ENCODE measurements at regions not wholly inside any gene's neighbourhood (a gene's known extent, or its start where the extent isn't known, plus 50 kb on each side); places are given as distances from the start of the nearest gene placed in this dataset.

DNA sequence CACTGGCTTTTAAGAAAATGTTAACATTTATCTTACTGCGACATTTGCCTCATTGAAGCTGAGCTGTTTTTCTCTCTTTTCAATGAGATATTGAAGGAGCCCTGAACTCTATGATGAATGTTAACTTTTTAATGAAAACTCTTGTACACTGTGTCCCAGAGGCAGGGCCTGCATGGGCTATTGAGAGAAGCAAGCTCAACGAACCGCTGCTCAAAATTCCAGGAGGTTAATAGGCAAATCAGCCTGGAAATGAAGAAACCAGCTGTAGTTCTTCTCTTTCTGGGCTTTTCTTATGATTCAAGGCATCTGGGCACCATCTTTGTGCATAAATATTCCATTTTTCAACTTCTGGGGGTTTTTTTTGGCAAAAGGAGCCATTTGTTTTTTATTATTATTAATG is 168.4 kb upstream of the NPVF start:
- Histone ChIP-seq H3K4me1 (ENCODE audit: control insufficient read depth, extremely low read depth, insufficient read depth, low read length) (no peaks in the 10 kb centered on the region), H3K79me2 (ENCODE audit: control insufficient read depth, insufficient read depth, low read length) (no peaks in the 10 kb centered on the region), H2AFZ (ENCODE audit: low read length) (no peak overlapping the region), H3K4me2 (ENCODE audit: extremely low read depth, insufficient read depth, low read length) (no peak overlapping the region), H3K9ac (ENCODE audit: insufficient read depth, low read length) (no peak overlapping the region), H4K20me1 (ENCODE audit: control insufficient read depth, extremely low read depth, insufficient read depth, low read length) (no peaks in the 10 kb centered on the region), H3K36me3 (ENCODE audit: control insufficient read depth, insufficient read depth, low read length) (no peaks in the 10 kb centered on the region), H3K27me3 (ENCODE audit: control insufficient read depth, insufficient read depth, low read length) (no peaks in the 10 kb centered on the region), H3K9me3 (ENCODE audit: control insufficient read depth, insufficient read depth, low read depth, low read length) (no peaks in the 10 kb centered on the region), H3K27ac (ENCODE audit: insufficient read depth, low read length) (no peak overlapping the region), H3K4me3 (replicated peaks in 1 of 4; ENCODE audit: control extremely low read depth in 1 of 4, insufficient read depth in 1 of 4, low read depth in 3 of 4, low read length in 4 of 4) (no peak overlapping the region)
- TF ChIP-seq, protein P1, sequence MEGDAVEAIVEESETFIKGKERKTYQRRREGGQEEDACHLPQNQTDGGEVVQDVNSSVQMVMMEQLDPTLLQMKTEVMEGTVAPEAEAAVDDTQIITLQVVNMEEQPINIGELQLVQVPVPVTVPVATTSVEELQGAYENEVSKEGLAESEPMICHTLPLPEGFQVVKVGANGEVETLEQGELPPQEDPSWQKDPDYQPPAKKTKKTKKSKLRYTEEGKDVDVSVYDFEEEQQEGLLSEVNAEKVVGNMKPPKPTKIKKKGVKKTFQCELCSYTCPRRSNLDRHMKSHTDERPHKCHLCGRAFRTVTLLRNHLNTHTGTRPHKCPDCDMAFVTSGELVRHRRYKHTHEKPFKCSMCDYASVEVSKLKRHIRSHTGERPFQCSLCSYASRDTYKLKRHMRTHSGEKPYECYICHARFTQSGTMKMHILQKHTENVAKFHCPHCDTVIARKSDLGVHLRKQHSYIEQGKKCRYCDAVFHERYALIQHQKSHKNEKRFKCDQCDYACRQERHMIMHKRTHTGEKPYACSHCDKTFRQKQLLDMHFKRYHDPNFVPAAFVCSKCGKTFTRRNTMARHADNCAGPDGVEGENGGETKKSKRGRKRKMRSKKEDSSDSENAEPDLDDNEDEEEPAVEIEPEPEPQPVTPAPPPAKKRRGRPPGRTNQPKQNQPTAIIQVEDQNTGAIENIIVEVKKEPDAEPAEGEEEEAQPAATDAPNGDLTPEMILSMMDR (conservative IDR thresholded peaks at IDR 0.05 in 1 of 2, IDR thresholded peaks at IDR 0.05 in 1 of 2; ENCODE audit: low read depth in 1 of 2, low read length in 2 of 2), result no peak
- no peak for TF ChIP-seq EZH2 (IDR thresholded peaks at IDR 0.05; ENCODE audit: low read length, missing control alignments)
- no peak for DNase-seq (ENCODE audit: low read depth in 2 of 2)

DNA sequence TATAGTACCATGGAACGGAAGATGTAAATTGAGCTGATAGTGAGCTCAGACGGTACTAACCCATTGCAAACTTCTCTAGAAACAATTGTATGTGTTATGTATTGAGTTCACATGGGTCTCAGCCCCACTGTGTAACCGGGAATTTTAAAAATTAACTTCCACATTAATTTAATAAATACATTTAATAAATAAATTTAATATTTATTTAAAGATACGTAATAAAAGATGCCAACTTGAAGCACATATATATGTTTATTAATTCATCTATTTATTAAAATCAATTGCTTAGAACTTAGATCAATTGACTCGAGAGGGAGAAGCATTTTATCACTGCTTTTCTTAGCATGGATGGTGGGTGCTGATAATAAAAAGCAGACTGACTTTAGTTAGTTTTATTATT is 170.1 kb upstream of the NPVF start:
- no peak for DNase-seq (ENCODE audit: low read depth in 2 of 2)
- Histone ChIP-seq H3K27ac (ENCODE audit: insufficient read depth, low read length) (no peak overlapping the region), H4K20me1 (ENCODE audit: control insufficient read depth, extremely low read depth, insufficient read depth, low read length) (no peaks in the 10 kb centered on the region), H2AFZ (ENCODE audit: low read length) (no peak overlapping the region), H3K4me2 (ENCODE audit: extremely low read depth, insufficient read depth, low read length) (no peak overlapping the region), H3K4me3 (replicated peaks in 1 of 4; ENCODE audit: control extremely low read depth in 1 of 4, insufficient read depth in 1 of 4, low read depth in 3 of 4, low read length in 4 of 4) (no peak overlapping the region), H3K4me1 (ENCODE audit: control insufficient read depth, extremely low read depth, insufficient read depth, low read length) (no peaks in the 10 kb centered on the region), H3K36me3 (ENCODE audit: control insufficient read depth, insufficient read depth, low read length) (no peaks in the 10 kb centered on the region), H3K9me3 (ENCODE audit: control insufficient read depth, insufficient read depth, low read depth, low read length) (no peaks in the 10 kb centered on the region), H3K79me2 (ENCODE audit: control insufficient read depth, insufficient read depth, low read length) (no peaks in the 10 kb centered on the region), H3K27me3 (ENCODE audit: control insufficient read depth, insufficient read depth, low read length) (no peaks in the 10 kb centered on the region), H3K9ac (ENCODE audit: insufficient read depth, low read length) (no peak overlapping the region)
- TF ChIP-seq, protein P1 (conservative IDR thresholded peaks at IDR 0.05 in 1 of 2, IDR thresholded peaks at IDR 0.05 in 1 of 2; ENCODE audit: low read depth in 1 of 2, low read length in 2 of 2), result no peak
- no peak for TF ChIP-seq EZH2 (IDR thresholded peaks at IDR 0.05; ENCODE audit: low read length, missing control alignments)

DNA sequence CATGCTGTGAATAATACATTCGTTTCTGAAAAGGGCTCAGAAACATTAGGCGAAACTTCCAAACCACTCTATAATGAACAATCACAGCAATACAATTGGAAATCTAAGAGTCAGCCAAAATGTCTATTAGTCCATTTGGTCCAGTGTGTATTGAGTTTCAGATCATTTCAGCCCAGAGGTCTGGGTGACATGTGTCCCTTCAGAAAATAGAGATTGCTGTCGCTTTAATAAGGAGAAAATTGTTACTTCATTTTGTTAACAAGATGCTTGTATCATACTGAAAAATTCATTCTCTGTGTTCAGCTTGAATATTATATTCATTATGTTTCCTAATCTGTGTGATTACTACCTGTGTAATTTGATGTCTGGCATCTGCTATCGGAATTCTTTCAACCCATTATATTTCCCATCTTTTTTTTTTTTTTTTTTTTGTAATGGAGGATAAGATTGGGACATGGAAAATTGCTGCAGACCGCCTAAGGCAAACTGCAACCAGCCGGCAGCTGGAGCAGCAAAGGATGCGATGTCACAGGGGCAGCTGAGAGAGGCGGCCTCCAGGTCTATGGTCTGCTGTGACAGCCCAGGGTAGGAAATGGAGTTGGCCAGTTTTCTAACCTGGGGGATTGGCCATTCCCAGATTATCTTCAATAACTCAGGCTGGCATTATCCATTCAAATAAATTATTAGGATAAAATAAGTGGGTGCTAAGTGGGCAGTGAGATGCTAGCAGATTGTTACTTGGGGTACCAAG is 170.9 kb upstream of the NPVF start:
- no peak overlapping the region for H3K4me2 ChIP-seq (ENCODE audit: extremely low read depth, insufficient read depth, low read length)
- H3K9me3 ChIP-seq (ENCODE audit: control insufficient read depth, insufficient read depth, low read depth, low read length), result no peaks in the 10 kb centered on the region
- no peaks in the 10 kb centered on the region for H3K27me3 ChIP-seq (ENCODE audit: control insufficient read depth, insufficient read depth, low read length)
- no peak overlapping the region for H3K9ac ChIP-seq (ENCODE audit: insufficient read depth, low read length)
- no peak for DNase-seq (ENCODE audit: low read depth in 2 of 2)
- no peak overlapping the region for H3K27ac ChIP-seq (ENCODE audit: insufficient read depth, low read length)
- TF ChIP-seq EZH2 (IDR thresholded peaks at IDR 0.05; ENCODE audit: low read length, missing control alignments), result no peak
- TF ChIP-seq, protein P1 (conservative IDR thresholded peaks at IDR 0.05 in 1 of 2, IDR thresholded peaks at IDR 0.05 in 1 of 2; ENCODE audit: low read depth in 1 of 2, low read length in 2 of 2), result no peak
- no peak overlapping the region for H3K4me3 ChIP-seq (replicated peaks in 1 of 4; ENCODE audit: control extremely low read depth in 1 of 4, insufficient read depth in 1 of 4, low read depth in 3 of 4, low read length in 4 of 4)
- H3K4me1 ChIP-seq (ENCODE audit: control insufficient read depth, extremely low read depth, insufficient read depth, low read length), result no peaks in the 10 kb centered on the region
- H3K79me2 ChIP-seq (ENCODE audit: control insufficient read depth, insufficient read depth, low read length), result no peaks in the 10 kb centered on the region
- H2AFZ ChIP-seq (ENCODE audit: low read length), result no peak overlapping the region
- H3K36me3 ChIP-seq (ENCODE audit: control insufficient read depth, insufficient read depth, low read length), result no peaks in the 10 kb centered on the region
- no peaks in the 10 kb centered on the region for H4K20me1 ChIP-seq (ENCODE audit: control insufficient read depth, extremely low read depth, insufficient read depth, low read length)
